GM12875 (cell line): ENCODE measurements at regions not wholly inside any gene's neighbourhood (a gene's known extent, or its start where the extent isn't known, plus 50 kb on each side); places are given as distances from the start of the nearest gene placed in this dataset.
"Not testable (repeated sequence)": the region's sequence is repeated elsewhere in the genome, so short reads cannot be mapped to it uniquely, and the experiment has no call there.

Experiments
- H3K4me3 ChIP-seq: one replicate; pipeline ENCODE4 v1.5.1; 2011; ENCODE audit warnings: low read depth, low read length, control low read depth
- TF ChIP-seq, protein P1 (sequence below): IDR thresholded peaks from 2 replicates; pipeline ENCODE4 v1.5.1; 2011; ENCODE audit warnings: low read depth, mild to moderate bottlenecking, control low read depth, inconsistent platforms, low read length, moderate library complexity, borderline replicate concordance; ENCODE audit not compliant: insufficient read depth

DNA sequence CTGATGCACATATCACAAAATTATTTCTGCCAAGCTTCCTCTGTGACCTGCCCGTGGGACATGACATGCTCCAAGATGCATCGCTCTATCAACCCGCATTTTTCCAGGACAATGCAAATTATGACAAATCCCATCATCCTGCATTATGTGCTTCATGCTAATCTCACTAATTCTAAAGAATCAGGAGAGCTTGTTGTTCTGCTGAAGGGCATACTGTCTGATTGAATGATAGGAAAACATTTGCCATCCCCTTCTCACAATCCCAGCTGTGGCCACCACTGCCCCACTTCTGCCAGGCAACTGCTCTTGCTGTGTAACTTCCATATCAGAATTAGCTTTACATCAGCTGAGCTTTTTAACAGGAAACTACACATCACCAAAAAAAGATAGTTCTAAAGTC, 203.5 kb upstream of the NANOGP8 start:
- H3K4me3 ChIP-seq, result no peak overlapping the region
- TF ChIP-seq, protein P1, sequence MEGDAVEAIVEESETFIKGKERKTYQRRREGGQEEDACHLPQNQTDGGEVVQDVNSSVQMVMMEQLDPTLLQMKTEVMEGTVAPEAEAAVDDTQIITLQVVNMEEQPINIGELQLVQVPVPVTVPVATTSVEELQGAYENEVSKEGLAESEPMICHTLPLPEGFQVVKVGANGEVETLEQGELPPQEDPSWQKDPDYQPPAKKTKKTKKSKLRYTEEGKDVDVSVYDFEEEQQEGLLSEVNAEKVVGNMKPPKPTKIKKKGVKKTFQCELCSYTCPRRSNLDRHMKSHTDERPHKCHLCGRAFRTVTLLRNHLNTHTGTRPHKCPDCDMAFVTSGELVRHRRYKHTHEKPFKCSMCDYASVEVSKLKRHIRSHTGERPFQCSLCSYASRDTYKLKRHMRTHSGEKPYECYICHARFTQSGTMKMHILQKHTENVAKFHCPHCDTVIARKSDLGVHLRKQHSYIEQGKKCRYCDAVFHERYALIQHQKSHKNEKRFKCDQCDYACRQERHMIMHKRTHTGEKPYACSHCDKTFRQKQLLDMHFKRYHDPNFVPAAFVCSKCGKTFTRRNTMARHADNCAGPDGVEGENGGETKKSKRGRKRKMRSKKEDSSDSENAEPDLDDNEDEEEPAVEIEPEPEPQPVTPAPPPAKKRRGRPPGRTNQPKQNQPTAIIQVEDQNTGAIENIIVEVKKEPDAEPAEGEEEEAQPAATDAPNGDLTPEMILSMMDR, result no peak

DNA sequence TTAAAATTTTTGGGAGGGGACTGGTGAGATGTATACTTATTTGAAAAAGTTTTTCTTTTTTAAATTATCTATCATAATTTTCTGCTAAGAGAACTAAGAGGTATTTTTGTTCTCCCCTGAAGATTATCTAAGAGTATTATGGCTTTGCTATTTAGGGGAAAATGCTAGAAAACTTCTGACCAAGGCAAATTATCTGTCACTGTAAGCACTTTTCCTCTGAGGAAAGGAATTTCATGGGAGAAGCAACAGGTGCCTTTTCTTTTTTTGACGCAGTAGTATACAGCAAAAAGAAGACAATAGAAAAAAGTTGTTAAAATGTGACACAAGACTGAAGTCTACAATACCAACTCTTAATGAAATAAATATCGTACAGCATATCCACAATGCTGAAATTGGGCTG, 201.6 kb upstream of the NANOGP8 start:
- TF ChIP-seq, protein P1, result no peak
- no peak overlapping the region for H3K4me3 ChIP-seq

DNA sequence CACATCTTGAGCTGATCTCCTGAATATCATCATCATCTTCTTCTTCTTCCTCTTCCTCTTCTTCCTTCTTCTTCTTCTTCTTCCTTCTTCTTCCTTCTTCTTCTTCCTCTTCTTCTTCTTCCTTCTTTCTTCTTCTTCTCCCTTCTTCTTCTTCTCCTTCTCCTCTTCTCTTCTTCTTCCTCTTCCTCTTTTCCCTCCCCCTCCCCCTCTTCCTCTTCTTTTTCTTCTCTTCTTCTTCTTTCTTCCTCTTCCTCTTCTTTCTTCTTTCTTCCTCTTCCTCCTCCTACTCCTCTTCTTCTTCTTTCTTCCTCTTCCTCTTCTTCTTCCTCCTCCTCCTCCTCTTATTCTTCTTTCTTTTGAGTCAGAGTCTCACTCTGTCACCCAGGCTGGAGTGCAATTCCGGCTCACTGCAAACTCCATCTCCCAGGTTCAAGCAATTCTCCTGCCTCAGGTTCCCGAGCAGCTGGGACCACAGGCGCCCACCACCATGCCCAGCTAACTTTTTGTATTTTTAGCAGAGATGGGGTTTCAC, 197.9 kb upstream of the NANOGP8 start:
- TF ChIP-seq, protein P1, result no peak
- H3K4me3 ChIP-seq, result no peak overlapping the region

DNA sequence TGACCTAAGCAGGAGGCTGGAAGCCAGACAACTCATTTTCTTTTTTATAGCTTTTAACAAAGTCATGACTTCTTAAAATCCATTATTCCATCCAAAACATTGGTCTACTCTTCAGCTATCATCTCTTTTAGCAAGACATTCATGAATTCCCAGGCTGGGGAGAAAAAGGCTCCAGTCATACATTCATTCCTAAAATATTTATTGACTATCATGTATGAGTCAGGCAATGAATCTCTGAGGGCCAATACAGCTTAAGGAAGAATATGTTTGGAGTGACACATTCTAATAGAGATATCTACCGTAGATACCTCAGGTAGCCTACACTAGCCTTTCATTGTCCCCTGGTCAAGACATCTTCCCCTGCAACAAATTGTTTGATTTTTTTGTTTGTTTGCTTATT, 196.4 kb upstream of the NANOGP8 start:
- TF ChIP-seq, protein P1, result no peak

DNA sequence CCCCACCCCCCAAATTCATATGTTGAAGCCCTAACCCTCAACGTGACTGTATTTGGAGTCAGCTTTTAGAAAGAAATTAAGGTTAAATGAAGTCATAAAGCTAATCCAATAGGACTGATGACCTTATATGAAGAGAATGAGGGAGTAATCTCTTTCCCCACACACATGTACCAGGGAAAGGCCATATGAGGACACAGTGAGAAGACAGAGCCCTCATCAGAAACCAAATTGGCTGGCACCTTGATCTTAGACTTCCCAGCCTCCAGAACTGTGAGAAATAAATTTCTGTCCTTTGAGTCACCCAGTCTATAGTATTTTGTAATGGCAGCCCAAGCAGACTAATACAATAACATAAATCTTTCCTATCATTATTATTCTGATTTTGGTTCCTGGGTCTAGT, 194.7 kb upstream of the NANOGP8 start:
- no peak overlapping the region for H3K4me3 ChIP-seq
- TF ChIP-seq, protein P1, result no peak

More for the DNA sequence above, 196.4 kb upstream of the NANOGP8 start:
- no peak overlapping the region for H3K4me3 ChIP-seq

DNA sequence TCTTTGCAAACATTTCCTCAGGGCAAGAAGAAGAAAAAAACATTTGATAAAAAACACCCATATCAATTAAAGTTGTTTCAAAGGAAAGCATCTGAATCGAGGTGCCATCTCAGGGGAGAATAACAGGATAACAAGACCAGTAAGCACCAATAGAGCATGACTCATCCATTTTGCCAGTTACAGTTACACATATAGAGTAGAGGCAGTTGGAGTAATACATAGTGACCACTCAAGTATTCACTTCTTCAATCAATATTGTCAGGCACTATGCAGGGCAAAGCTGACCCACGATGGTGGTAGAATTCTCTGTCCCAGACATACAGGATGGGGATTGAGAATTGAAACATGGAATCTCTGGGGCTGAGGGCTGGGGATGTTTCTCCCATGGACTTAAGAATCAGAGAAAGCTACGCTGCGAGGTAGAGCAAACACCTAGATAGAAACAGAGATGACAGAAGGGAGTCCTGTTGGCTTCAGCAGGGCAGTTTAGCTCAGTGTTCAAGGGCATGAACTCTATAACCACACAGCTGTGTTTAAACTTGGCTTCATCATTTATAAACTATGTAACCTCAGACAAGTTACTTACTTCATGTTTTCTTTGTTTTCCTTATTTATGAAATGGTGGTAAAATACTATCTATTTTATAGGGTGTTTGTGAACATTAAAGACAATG, 186.4 kb upstream of the NANOGP8 start:
- H3K4me3 ChIP-seq, result no peak overlapping the region
- TF ChIP-seq, protein P1, result no peak

DNA sequence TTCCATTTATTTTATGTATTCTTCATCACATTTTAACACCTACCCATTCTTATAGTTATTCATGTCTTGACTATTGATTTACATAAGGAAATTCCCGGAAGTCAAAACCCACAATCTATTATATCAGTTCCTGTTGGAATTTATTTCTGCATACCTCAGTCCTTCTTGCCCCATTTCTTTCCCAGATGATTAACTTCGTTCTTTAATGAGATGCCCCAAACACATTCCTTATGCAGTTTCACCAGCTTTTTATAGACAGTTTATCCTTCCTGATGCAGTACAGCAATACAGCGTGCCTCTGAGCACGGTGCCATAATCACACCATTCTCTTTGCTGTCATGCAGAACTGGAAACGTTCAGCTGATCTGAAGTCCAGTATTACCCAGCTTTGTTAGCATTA, 175.8 kb upstream of the NANOGP8 start:
- no peak overlapping the region for H3K4me3 ChIP-seq

DNA sequence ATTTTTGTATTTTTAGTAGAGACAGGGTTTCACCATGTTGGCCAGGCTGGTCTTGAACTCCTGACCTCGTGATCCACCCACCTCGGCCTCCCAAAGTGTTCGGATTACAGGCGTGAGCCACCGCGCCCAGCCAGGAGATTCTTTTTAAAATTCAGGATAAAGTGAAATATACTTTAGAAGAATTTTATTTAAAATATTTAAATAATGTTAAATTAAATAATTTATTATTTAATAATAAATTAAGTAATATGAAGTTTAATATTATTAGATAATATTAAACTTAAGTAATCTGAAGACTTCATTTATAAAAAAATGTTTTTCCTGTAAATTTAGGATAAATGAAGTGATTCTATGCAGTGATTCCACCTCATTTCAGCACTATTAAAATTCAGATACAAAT, 175.2 kb upstream of the NANOGP8 start:
- not testable (repeated sequence) for H3K4me3 ChIP-seq

More for the DNA sequence above, 175.8 kb upstream of the NANOGP8 start:
- TF ChIP-seq, protein P1, result no peak
